HEK293 (cell line): ENCODE measurements at regions not wholly inside any gene's neighbourhood (a gene's known extent, or its start where the extent isn't known, plus 50 kb on each side); places are given as distances from the start of the nearest gene placed in this dataset.
"Not testable (repeated sequence)": the region's sequence is repeated elsewhere in the genome, so short reads cannot be mapped to it uniquely, and the experiment has no call there.

Source experiments
- CTCF ChIP-seq: fragments of 450-650 bp; formaldehyde crosslinking; IDR thresholded peaks from 2 replicates; pipeline ENCODE4 v1.5.1; 2016; ENCODE audit warnings: missing biosample characterization, missing genetic modification characterization
- PRDM4 ChIP-seq: fragments of 450-650 bp; formaldehyde crosslinking; IDR thresholded peaks from 2 replicates; pipeline ENCODE4 v1.5.1; 2017; ENCODE audit warnings: missing biosample characterization, missing genetic modification characterization
- RBAK ChIP-seq: fragments of 450-650 bp; formaldehyde crosslinking; IDR thresholded peaks from 2 replicates; pipeline ENCODE4 v1.5.1; 2016; ENCODE audit warnings: missing biosample characterization, missing genetic modification characterization
- ZNF140 ChIP-seq: fragments of 450-650 bp; formaldehyde crosslinking; IDR thresholded peaks from 2 replicates; pipeline ENCODE4 v1.5.1; 2016; ENCODE audit warnings: missing biosample characterization, missing genetic modification characterization
- ZNF416 ChIP-seq: fragments of 450-650 bp; formaldehyde crosslinking; IDR thresholded peaks from 2 replicates; pipeline ENCODE4 v1.5.1; 2016; ENCODE audit warnings: missing biosample characterization, missing genetic modification characterization
- ZNF433 ChIP-seq: fragments of 450-650 bp; formaldehyde crosslinking; IDR thresholded peaks from 2 replicates; pipeline ENCODE4 v1.5.1; 2016; ENCODE audit warnings: missing biosample characterization, missing genetic modification characterization, low read depth
- TF ChIP-seq, protein P1 (sequence below): fragments of 450-650 bp; formaldehyde crosslinking; conservative IDR thresholded peaks from 2 replicates; pipeline ENCODE4 v1.5.1; 2016; ENCODE audit warnings: low read depth, missing biosample characterization, missing genetic modification characterization
- TF ChIP-seq, protein P2 (sequence below): fragments of 450-650 bp; formaldehyde crosslinking; IDR thresholded peaks from 2 replicates; pipeline ENCODE4 v1.5.1; 2016; ENCODE audit warnings: missing biosample characterization, missing genetic modification characterization
- TF ChIP-seq, protein P3 (sequence below): fragments of 450-650 bp; formaldehyde crosslinking; optimal IDR thresholded peaks from 2 replicates; pipeline ENCODE3; 2016; ENCODE audit warnings: missing biosample characterization, mild to moderate bottlenecking, missing genetic modification characterization
- TF ChIP-seq, protein P4 (sequence below): fragments of 450-650 bp; formaldehyde crosslinking; IDR thresholded peaks from 2 replicates; pipeline ENCODE4 v1.5.1; 2016; ENCODE audit warnings: missing biosample characterization, missing genetic modification characterization, low read depth
- TF ChIP-seq, protein P5 (sequence below): fragments of 450-650 bp; formaldehyde crosslinking; IDR thresholded peaks from 2 replicates; pipeline ENCODE4 v1.5.1; 2017; ENCODE audit warnings: missing biosample characterization, missing genetic modification characterization

DNA sequence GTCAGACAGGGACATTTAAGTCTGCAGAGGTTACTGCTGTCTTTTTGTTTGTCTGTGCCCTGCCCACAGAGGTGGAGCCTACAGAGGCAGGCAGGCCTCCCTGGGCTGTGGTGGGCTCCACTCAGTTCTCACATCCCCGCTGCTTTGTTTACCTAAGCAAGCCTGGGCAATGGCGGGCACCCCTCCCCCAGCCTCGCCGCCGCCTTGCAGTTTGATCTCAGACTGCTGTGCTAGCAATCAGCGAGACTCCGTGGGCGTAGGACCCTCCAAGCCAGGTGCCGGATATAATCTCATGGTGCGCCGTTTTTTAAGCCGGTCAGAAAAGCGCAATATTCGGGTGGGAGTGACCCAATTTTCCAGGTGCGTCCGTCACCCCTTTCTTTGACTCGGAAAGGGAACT lies 264.3 kb upstream of the KYNU start:
- TF ChIP-seq, protein P1, sequence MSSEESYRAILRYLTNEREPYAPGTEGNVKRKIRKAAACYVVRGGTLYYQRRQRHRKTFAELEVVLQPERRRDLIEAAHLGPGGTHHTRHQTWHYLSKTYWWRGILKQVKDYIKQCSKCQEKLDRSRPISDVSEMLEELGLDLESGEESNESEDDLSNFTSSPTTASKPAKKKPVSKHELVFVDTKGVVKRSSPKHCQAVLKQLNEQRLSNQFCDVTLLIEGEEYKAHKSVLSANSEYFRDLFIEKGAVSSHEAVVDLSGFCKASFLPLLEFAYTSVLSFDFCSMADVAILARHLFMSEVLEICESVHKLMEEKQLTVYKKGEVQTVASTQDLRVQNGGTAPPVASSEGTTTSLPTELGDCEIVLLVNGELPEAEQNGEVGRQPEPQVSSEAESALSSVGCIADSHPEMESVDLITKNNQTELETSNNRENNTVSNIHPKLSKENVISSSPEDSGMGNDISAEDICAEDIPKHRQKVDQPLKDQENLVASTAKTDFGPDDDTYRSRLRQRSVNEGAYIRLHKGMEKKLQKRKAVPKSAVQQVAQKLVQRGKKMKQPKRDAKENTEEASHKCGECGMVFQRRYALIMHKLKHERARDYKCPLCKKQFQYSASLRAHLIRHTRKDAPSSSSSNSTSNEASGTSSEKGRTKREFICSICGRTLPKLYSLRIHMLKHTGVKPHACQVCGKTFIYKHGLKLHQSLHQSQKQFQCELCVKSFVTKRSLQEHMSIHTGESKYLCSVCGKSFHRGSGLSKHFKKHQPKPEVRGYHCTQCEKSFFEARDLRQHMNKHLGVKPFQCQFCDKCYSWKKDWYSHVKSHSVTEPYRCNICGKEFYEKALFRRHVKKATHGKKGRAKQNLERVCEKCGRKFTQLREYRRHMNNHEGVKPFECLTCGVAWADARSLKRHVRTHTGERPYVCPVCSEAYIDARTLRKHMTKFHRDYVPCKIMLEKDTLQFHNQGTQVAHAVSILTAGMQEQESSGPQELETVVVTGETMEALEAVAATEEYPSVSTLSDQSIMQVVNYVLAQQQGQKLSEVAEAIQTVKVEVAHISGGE (tag by site-specific recombination): not testable (repeated sequence)
- TF ChIP-seq RBAK (tag by site-specific recombination); CTCF (tag by site-specific recombination); ZNF416; PRDM4 (tag by site-specific recombination); ZNF433 (tag by site-specific recombination); ZNF140 (tag by site-specific recombination): not testable (repeated sequence)
- TF ChIP-seq, protein P2, sequence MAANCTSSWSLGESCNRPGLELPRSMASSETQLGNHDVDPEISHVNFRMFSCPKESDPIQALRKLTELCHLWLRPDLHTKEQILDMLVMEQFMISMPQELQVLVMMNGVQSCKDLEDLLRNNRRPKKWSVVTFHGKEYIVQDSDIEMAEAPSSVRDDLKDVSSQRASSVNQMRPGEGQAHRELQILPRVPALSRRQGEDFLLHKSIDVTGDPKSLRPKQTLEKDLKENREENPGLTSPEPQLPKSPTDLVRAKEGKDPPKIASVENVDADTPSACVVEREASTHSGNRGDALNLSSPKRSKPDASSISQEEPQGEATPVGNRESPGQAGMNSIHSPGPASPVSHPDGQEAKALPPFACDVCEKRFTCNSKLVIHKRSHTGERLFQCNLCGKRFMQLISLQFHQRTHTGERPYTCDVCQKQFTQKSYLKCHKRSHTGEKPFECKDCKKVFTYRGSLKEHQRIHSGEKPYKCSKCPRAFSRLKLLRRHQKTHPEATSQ (tag by site-specific recombination): not testable (repeated sequence)
- TF ChIP-seq, protein P3, sequence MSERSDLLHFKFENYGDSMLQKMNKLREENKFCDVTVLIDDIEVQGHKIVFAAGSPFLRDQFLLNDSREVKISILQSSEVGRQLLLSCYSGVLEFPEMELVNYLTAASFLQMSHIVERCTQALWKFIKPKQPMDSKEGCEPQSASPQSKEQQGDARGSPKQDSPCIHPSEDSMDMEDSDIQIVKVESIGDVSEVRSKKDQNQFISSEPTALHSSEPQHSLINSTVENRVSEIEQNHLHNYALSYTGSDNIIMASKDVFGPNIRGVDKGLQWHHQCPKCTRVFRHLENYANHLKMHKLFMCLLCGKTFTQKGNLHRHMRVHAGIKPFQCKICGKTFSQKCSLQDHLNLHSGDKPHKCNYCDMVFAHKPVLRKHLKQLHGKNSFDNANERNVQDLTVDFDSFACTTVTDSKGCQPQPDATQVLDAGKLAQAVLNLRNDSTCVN: not testable (repeated sequence)
- TF ChIP-seq, protein P4, sequence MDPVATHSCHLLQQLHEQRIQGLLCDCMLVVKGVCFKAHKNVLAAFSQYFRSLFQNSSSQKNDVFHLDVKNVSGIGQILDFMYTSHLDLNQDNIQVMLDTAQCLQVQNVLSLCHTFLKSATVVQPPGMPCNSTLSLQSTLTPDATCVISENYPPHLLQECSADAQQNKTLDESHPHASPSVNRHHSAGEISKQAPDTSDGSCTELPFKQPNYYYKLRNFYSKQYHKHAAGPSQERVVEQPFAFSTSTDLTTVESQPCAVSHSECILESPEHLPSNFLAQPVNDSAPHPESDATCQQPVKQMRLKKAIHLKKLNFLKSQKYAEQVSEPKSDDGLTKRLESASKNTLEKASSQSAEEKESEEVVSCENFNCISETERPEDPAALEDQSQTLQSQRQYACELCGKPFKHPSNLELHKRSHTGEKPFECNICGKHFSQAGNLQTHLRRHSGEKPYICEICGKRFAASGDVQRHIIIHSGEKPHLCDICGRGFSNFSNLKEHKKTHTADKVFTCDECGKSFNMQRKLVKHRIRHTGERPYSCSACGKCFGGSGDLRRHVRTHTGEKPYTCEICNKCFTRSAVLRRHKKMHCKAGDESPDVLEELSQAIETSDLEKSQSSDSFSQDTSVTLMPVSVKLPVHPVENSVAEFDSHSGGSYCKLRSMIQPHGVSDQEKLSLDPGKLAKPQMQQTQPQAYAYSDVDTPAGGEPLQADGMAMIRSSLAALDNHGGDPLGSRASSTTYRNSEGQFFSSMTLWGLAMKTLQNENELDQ: not testable (repeated sequence)
- TF ChIP-seq, protein P5, sequence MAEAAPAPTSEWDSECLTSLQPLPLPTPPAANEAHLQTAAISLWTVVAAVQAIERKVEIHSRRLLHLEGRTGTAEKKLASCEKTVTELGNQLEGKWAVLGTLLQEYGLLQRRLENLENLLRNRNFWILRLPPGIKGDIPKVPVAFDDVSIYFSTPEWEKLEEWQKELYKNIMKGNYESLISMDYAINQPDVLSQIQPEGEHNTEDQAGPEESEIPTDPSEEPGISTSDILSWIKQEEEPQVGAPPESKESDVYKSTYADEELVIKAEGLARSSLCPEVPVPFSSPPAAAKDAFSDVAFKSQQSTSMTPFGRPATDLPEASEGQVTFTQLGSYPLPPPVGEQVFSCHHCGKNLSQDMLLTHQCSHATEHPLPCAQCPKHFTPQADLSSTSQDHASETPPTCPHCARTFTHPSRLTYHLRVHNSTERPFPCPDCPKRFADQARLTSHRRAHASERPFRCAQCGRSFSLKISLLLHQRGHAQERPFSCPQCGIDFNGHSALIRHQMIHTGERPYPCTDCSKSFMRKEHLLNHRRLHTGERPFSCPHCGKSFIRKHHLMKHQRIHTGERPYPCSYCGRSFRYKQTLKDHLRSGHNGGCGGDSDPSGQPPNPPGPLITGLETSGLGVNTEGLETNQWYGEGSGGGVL (tag by site-specific recombination): not testable (repeated sequence)
